Gastrocnemius medialis (tissue), 4 donors: ENCODE measurements at regions not wholly inside any gene's neighbourhood (a gene's known extent, or its start where the extent isn't known, plus 50 kb on each side); places are given as distances from the start of the nearest gene placed in this dataset.

ENCODE experiments used
- ATAC-seq, 2 donors: fragments of 150-250 bp; one replicate each; pipeline ENCODE4 v1.9.1; 2016
- DNase-seq, 2 donors: peaks; one replicate each; pipeline ENCODE4 v3.0.0-alpha.2; 2019
- H3K27ac ChIP-seq, 4 donors: fragments of 200-600 bp; sonication (generic); 1 replicate in 1 of 4; 2 replicates in 3 of 4; pipeline ENCODE4 v1.5.1; 2016 to 2018; ENCODE audit warnings: mild to moderate bottlenecking in 2 of 4, moderate library complexity in 1 of 4
- H3K27me3 ChIP-seq, 3 donors: fragments of 200-600 bp; sonication (generic) in 2 of 3; 1 replicate in 1 of 3; 2 replicates in 2 of 3; pipeline versions ENCODE4 v1.5.1 to v1.6.0; 2016 to 2019; ENCODE audit warnings: mild to moderate bottlenecking in 1 of 3, moderate library complexity in 1 of 3
- H3K36me3 ChIP-seq, 2 donors: fragments of 200-600 bp; sonication (generic) in 1 of 2; one replicate each; pipeline ENCODE4 v1.5.1; 2017 to 2018
- H3K4me1 ChIP-seq, 2 donors: fragments of 200-600 bp; sonication (generic) in 1 of 2; one replicate each; pipeline ENCODE4 v1.5.1; 2016 to 2017; ENCODE audit warnings: mild to moderate bottlenecking in 2 of 2
- H3K4me3 ChIP-seq, 4 donors: fragments of 200-600 bp; sonication (generic) in 3 of 4; 1 replicate in 1 of 4; 2 replicates in 3 of 4; pipeline ENCODE4 v1.5.1; 2016 to 2019; ENCODE audit warnings: mild to moderate bottlenecking in 2 of 4
- H3K9me3 ChIP-seq, 3 donors: fragments of 200-600 bp; sonication (generic) in 2 of 3; 1 replicate in 1 of 3; 2 replicates in 2 of 3; pipeline ENCODE4 v1.5.1; 2016 to 2019
- CTCF ChIP-seq, 5 experiments: fragments of 450-650 bp in 3 of 5; fragments of 200-600 bp in 2 of 5; sonication (generic) in 2 of 5; IDR thresholded peaks in 4 of 5; conservative IDR thresholded peaks in 1 of 5; 1 replicate in 4 of 5; 2 replicates in 1 of 5; pipeline ENCODE4 v1.5.1; 2016 to 2019; ENCODE audit warnings: antibody characterized with exemption in 5 of 5, mild to moderate bottlenecking in 3 of 5, moderate library complexity in 3 of 5
- POLR2A ChIP-seq, 2 donors: fragments of 450-650 bp; IDR thresholded peaks; one replicate each; pipeline ENCODE4 v1.6.1; 2017; ENCODE audit warnings: antibody characterized with exemption in 2 of 2, mild to moderate bottlenecking in 2 of 2, moderate library complexity in 2 of 2
- in situ Hi-C, 4 donors: fragments of 200-750 bp; cut with MboI; loops; one replicate each; pipeline versions ENCODE4 v1.15.0 to v1.8.0; 2017; ENCODE audit warnings: low sequenced_read_pairs in 4 of 4
- intact Hi-C: fragments of 100-400 bp; cut with DNase I; formaldehyde crosslinking; loops from one replicate; pipeline ENCODE4 v1.15.1; 2023; ENCODE audit warnings: low total_unique reads

GRCh38 chr16:64880994-64881393 lies 240.9 kb downstream of the CDH11 start:
- no peaks in the 10 kb centered on the region for H3K27me3 ChIP-seq
- no peak overlapping the region for H3K4me3 ChIP-seq
- intact Hi-C loops (no loop called here), in situ Hi-C loops (no loop called here)
- H3K4me1 ChIP-seq: peaks cover 0 to 5% of the 10 kb centered on the region in 2 donors
- no peak for DNase-seq
- H3K27ac ChIP-seq: no peak overlapping the region
- no peaks in the 10 kb centered on the region for H3K9me3 ChIP-seq
- ATAC-seq: no peak
- H3K36me3 ChIP-seq: no peaks in the 10 kb centered on the region
- no peak for TF ChIP-seq CTCF (IDR thresholded peaks at IDR 0.05 in 4 of 5, conservative IDR thresholded peaks at IDR 0.05 in 1 of 5)
- no peak for TF ChIP-seq POLR2A (IDR thresholded peaks at IDR 0.05)

- Histone ChIP-seq H3K9me3 (no peaks in the 10 kb centered on the region), H3K27ac (no peak overlapping the region), H3K27me3 (no peaks in the 10 kb centered on the region), H3K4me3 (no peak overlapping the region), H3K36me3 (no peaks in the 10 kb centered on the region), H3K4me1 (peaks cover 0 to 5% of the 10 kb centered on the region in 2 donors)
- in situ Hi-C loops (no loop called here), intact Hi-C loops (no loop called here)
- ATAC-seq (no peak), DNase-seq (no peak)
- TF ChIP-seq CTCF (IDR thresholded peaks at IDR 0.05 in 4 of 5, conservative IDR thresholded peaks at IDR 0.05 in 1 of 5): no peak
- TF ChIP-seq POLR2A (IDR thresholded peaks at IDR 0.05): no peak
Observed at GRCh38 chr16:64880006-64880405, 241.9 kb downstream of the CDH11 start.

- Histone ChIP-seq H3K27me3 (no peaks in the 10 kb centered on the region), H3K27ac (no peak overlapping the region), H3K4me3 (no peak overlapping the region), H3K4me1 (peaks cover 0 to 5% of the 10 kb centered on the region in 2 donors), H3K9me3 (no peaks in the 10 kb centered on the region), H3K36me3 (no peaks in the 10 kb centered on the region)
- in situ Hi-C loops: no loop called here
- ATAC-seq: no peak
- intact Hi-C loops: no loop called here
- no peak for TF ChIP-seq CTCF (IDR thresholded peaks at IDR 0.05 in 4 of 5, conservative IDR thresholded peaks at IDR 0.05 in 1 of 5)
- TF ChIP-seq POLR2A (IDR thresholded peaks at IDR 0.05): no peak
- no peak for DNase-seq
Observed at GRCh38 chr16:64878940-64879339, 242.9 kb downstream of the CDH11 start.

DNA sequence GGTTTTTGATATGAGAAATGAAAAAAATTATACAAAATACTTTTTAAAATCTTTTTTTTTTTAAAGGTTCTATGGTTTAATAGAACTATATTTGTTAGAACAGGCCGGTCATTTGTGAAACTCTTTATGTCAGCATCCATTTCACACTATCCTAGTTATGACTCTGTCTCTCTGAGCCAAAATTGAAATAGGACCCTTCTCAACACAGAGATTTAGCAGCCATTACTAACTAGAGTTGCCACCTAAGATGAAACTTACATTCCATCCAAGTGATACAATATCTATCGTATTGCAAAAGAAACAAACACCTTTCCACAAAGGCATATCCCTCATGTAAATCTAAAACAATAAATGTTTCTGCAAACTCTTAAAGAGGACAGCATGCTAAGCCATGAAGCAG lies 249.8 kb downstream of the CDH11 start:
- DNase-seq (no peak), ATAC-seq (no peak)
- Histone ChIP-seq H3K4me1 (peaks cover 0 to 3% of the 10 kb centered on the region in 2 donors), H3K9me3 (no peaks in the 10 kb centered on the region), H3K4me3 (no peak overlapping the region), H3K27me3 (no peaks in the 10 kb centered on the region), H3K36me3 (no peaks in the 10 kb centered on the region), H3K27ac (no peak overlapping the region)
- in situ Hi-C loops (no loop called here), intact Hi-C loops (no loop called here)
- no peak for TF ChIP-seq CTCF (IDR thresholded peaks at IDR 0.05 in 4 of 5, conservative IDR thresholded peaks at IDR 0.05 in 1 of 5)
- no peak for TF ChIP-seq POLR2A (IDR thresholded peaks at IDR 0.05)

DNA sequence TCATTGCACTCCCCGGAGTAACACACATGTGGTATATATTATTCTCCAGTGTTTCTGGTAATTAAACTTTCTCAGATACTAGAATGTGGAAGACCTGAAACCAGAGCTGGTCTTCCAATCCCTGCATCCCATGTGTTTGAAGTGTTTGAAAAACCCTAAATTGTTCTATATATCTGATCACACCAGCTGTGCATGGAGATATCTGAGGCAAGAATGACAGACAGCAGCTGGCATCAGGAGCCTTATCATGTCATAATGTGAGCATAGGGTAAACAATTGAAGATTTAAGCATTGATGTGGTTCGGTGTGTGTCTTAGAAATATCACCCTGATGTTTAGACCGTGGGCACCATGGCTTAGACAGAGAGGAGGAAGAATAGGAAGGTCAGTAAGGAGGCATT lies 251.0 kb downstream of the CDH11 start:
- in situ Hi-C loops (no loop called here), intact Hi-C loops (no loop called here)
- DNase-seq (no peak), ATAC-seq (no peak)
- Histone ChIP-seq H3K27me3 (no peaks in the 10 kb centered on the region), H3K4me3 (no peak overlapping the region), H3K4me1 (peaks cover 0 to 3% of the 10 kb centered on the region in 2 donors), H3K27ac (no peak overlapping the region), H3K36me3 (no peaks in the 10 kb centered on the region), H3K9me3 (no peaks in the 10 kb centered on the region)
- TF ChIP-seq CTCF (IDR thresholded peaks at IDR 0.05 in 4 of 5, conservative IDR thresholded peaks at IDR 0.05 in 1 of 5) (no peak), POLR2A (IDR thresholded peaks at IDR 0.05) (no peak)
